Uterus (tissue), 3 donors: ENCODE measurements at regions not wholly inside any gene's neighbourhood (a gene's known extent, or its start where the extent isn't known, plus 50 kb on each side); places are given as distances from the start of the nearest gene placed in this dataset.

Experiments used
- DNase-seq, 2 donors: peaks; one replicate each; pipeline ENCODE4 v3.0.0-alpha.2; 2019 to 2020
- H3K27ac ChIP-seq, 2 donors: fragments of 200-600 bp; sonication (generic); 1 replicate in 1 of 2; 2 replicates in 1 of 2; pipeline ENCODE4 v1.5.1; 2016 to 2018
- H3K27me3 ChIP-seq, 2 donors: fragments of 200-600 bp; sonication (generic); one replicate each; pipeline ENCODE4 v1.5.1; 2018 to 2019; ENCODE audit warnings: control low read depth in 1 of 2
- H3K36me3 ChIP-seq, 2 donors: fragments of 200-600 bp; sonication (generic); one replicate each; pipeline ENCODE4 v1.5.1; 2019; ENCODE audit warnings: control low read depth in 1 of 2
- H3K4me1 ChIP-seq, 2 donors: fragments of 200-600 bp; sonication (generic); one replicate each; pipeline ENCODE4 v1.5.1; 2018 to 2019; ENCODE audit warnings: control low read depth in 1 of 2
- H3K4me3 ChIP-seq, 2 donors: fragments of 200-600 bp; sonication (generic); 1 replicate in 1 of 2; 2 replicates in 1 of 2; pipeline ENCODE4 v1.5.1; 2018 to 2019; ENCODE audit warnings: mild to moderate bottlenecking in 1 of 2
- H3K9me3 ChIP-seq, 2 donors: fragments of 200-600 bp; sonication (generic); one replicate each; pipeline ENCODE4 v1.5.1; 2019; ENCODE audit warnings: control low read depth in 1 of 2
- CTCF ChIP-seq, 4 experiments: fragments of 200-600 bp in 2 of 4; fragments of 450-650 bp in 2 of 4; sonication (generic) in 2 of 4; IDR thresholded peaks; one replicate each; pipeline ENCODE4 v1.5.1; 2016 to 2019; ENCODE audit warnings: antibody characterized with exemption in 4 of 4, mild to moderate bottlenecking in 2 of 4, moderate library complexity in 1 of 4
- POLR2A ChIP-seq, 2 donors: fragments of 450-650 bp; IDR thresholded peaks; one replicate each; pipeline ENCODE4 v1.6.1; 2016; ENCODE audit warnings: antibody characterized with exemption in 2 of 2, mild to moderate bottlenecking in 1 of 2, moderate library complexity in 1 of 2
- intact Hi-C: fragments of 100-400 bp; cut with DNase I; formaldehyde crosslinking; loops from one replicate; pipeline ENCODE4 v1.15.1; 2023; ENCODE audit warnings: low total_unique reads
- donor health status: DM: yes; HTN: yes; CAD: no.

GRCh38 chr13:74047931-74048600 lies 86.1 kb downstream of the KLF12 start:
- H3K4me1 ChIP-seq = no peaks in the 10 kb centered on the region
- DNase-seq = no peak
- H3K9me3 ChIP-seq = no peaks in the 10 kb centered on the region
- H3K27ac ChIP-seq = no peak overlapping the region
- H3K4me3 ChIP-seq = no peak overlapping the region
- H3K36me3 ChIP-seq = no peaks in the 10 kb centered on the region
- TF ChIP-seq CTCF (IDR thresholded peaks at IDR 0.05) (no peak), POLR2A (IDR thresholded peaks at IDR 0.05) (no peak)
- no peaks in the 10 kb centered on the region for H3K27me3 ChIP-seq
- intact Hi-C loops = no loop called here

- Histone ChIP-seq H3K4me1 (no peaks in the 10 kb centered on the region), H3K27me3 (no peaks in the 10 kb centered on the region), H3K36me3 (no peaks in the 10 kb centered on the region), H3K4me3 (no peak overlapping the region), H3K9me3 (no peaks in the 10 kb centered on the region), H3K27ac (no peak overlapping the region)
- DNase-seq = no peak
- intact Hi-C loops = no loop called here
- TF ChIP-seq POLR2A (IDR thresholded peaks at IDR 0.05) = no peak
- no peak for TF ChIP-seq CTCF (IDR thresholded peaks at IDR 0.05)
Measured at GRCh38 chr13:74046431-74046830, 87.8 kb downstream of the KLF12 start.

- intact Hi-C loops = no loop called here
- Histone ChIP-seq H3K27me3 (no peaks in the 10 kb centered on the region), H3K4me1 (no peaks in the 10 kb centered on the region), H3K4me3 (no peak overlapping the region), H3K36me3 (no peaks in the 10 kb centered on the region), H3K9me3 (no peaks in the 10 kb centered on the region), H3K27ac (no peak overlapping the region)
- TF ChIP-seq POLR2A (IDR thresholded peaks at IDR 0.05) (no peak), CTCF (IDR thresholded peaks at IDR 0.05) (no peak)
- no peak for DNase-seq
Measured at GRCh38 chr13:74045583-74045982, 88.6 kb downstream of the KLF12 start.

- H3K27ac ChIP-seq = no peak overlapping the region
- TF ChIP-seq CTCF (IDR thresholded peaks at IDR 0.05) (no peak), POLR2A (IDR thresholded peaks at IDR 0.05) (no peak)
- no peak overlapping the region for H3K4me3 ChIP-seq
- no peaks in the 10 kb centered on the region for H3K4me1 ChIP-seq
- no peak for DNase-seq
- no peaks in the 10 kb centered on the region for H3K27me3 ChIP-seq
- no peaks in the 10 kb centered on the region for H3K9me3 ChIP-seq
- intact Hi-C loops = no loop called here
- no peaks in the 10 kb centered on the region for H3K36me3 ChIP-seq
Measured at GRCh38 chr13:74043237-74043636, 91.0 kb downstream of the KLF12 start.

- H3K36me3 ChIP-seq = no peaks in the 10 kb centered on the region
- H3K27ac ChIP-seq = no peak overlapping the region
- TF ChIP-seq CTCF (IDR thresholded peaks at IDR 0.05) (no peak), POLR2A (IDR thresholded peaks at IDR 0.05) (no peak)
- H3K4me3 ChIP-seq = no peak overlapping the region
- H3K27me3 ChIP-seq = no peaks in the 10 kb centered on the region
- H3K4me1 ChIP-seq = no peaks in the 10 kb centered on the region
- intact Hi-C loops = no loop called here
- no peaks in the 10 kb centered on the region for H3K9me3 ChIP-seq
- no peak for DNase-seq
Measured at GRCh38 chr13:74040200-74040599, 94.0 kb downstream of the KLF12 start.
